Neural progenitor cell (in vitro differentiated cells): ENCODE measurements at regions not wholly inside any gene's neighbourhood (a gene's known extent, or its start where the extent isn't known, plus 50 kb on each side); places are given as distances from the start of the nearest gene placed in this dataset.

Experiments
- DNase-seq: peaks from one replicate; pipeline ENCODE4 v3.0.0-alpha.2; 2016; ENCODE audit warnings: low spot score
- H2AFZ ChIP-seq: fragments of 200-600 bp; sonication (generic); replicated peaks from 2 replicates; pipeline ENCODE4 v1.6.1; 2016; ENCODE audit warnings: antibody characterized with exemption
- H3F3A ChIP-seq: fragments of 200-600 bp; sonication (generic); 2 replicates; pipeline ENCODE4 v1.6.1; 2016; ENCODE audit warnings: antibody characterized with exemption, low read depth
- H3K27ac ChIP-seq: fragments of 200-600 bp; sonication (generic); 2 replicates; pipeline ENCODE4 v1.5.1; 2016; ENCODE audit warnings: mild to moderate bottlenecking
- H3K27me3 ChIP-seq: fragments of 200-600 bp; sonication (generic); 2 replicates; pipeline ENCODE4 v1.6.1; 2016; ENCODE audit warnings: mild to moderate bottlenecking, moderate library complexity
- H3K36me3 ChIP-seq: fragments of 200-600 bp; sonication (generic); 2 replicates; pipeline ENCODE4 v1.5.1; 2016
- H3K4me1 ChIP-seq: fragments of 200-600 bp; sonication (generic); 2 replicates; pipeline ENCODE4 v1.6.1; 2016; ENCODE audit warnings: mixed run types
- H3K4me2 ChIP-seq: fragments of 200-600 bp; sonication (generic); 2 replicates; pipeline ENCODE4 v1.6.1; 2016
- H3K4me3 ChIP-seq: fragments of 200-600 bp; sonication (generic); 2 replicates; pipeline ENCODE4 v1.5.1; 2016
- H3K79me2 ChIP-seq: fragments of 200-600 bp; sonication (generic); 2 replicates; pipeline ENCODE4 v1.6.1; 2016; ENCODE audit warnings: low read depth
- H3K9ac ChIP-seq: fragments of 200-600 bp; sonication (generic); 2 replicates; pipeline ENCODE4 v1.6.1; 2016
- H3K9me3 ChIP-seq: fragments of 200-600 bp; sonication (generic); 2 replicates; pipeline ENCODE4 v1.5.1; 2016; ENCODE audit warnings: low read depth
- H4K20me1 ChIP-seq: fragments of 200-600 bp; sonication (generic); 2 replicates; pipeline ENCODE4 v1.6.1; 2016; ENCODE audit warnings: low read depth
- H3K27ac Mint-ChIP-seq: 3 replicates; pipeline ENCODE4 v1.8.0; 2021; ENCODE audit warnings: mixed read lengths
- H3K27me3 Mint-ChIP-seq: 2 replicates; pipeline ENCODE4 v1.8.0; 2022; ENCODE audit warnings: low read depth, mild to moderate bottlenecking, inconsistent platforms, moderate library complexity, mixed read lengths; ENCODE audit not compliant: insufficient read depth
- H3K36me3 Mint-ChIP-seq: 3 replicates; pipeline ENCODE4 v1.8.0; 2021; ENCODE audit warnings: mixed read lengths
- H3K4me1 Mint-ChIP-seq: 3 replicates; pipeline ENCODE4 v1.8.0; 2021; ENCODE audit warnings: mixed read lengths
- H3K4me3 Mint-ChIP-seq: 3 replicates; pipeline ENCODE4 v1.8.0; 2021; ENCODE audit warnings: mild to moderate bottlenecking, moderate library complexity, mixed read lengths
- H3K9me3 Mint-ChIP-seq: 3 replicates; pipeline ENCODE4 v1.8.0; 2020; ENCODE audit warnings: mixed read lengths
- CTCF ChIP-seq: fragments of 200-600 bp; sonication (generic); IDR thresholded peaks from 2 replicates; pipeline ENCODE4 v1.5.1; 2017; ENCODE audit warnings: antibody characterized with exemption, mild to moderate bottlenecking
- EZH2 ChIP-seq: fragments of 200-600 bp; sonication (generic); IDR thresholded peaks from 2 replicates; pipeline ENCODE4 v1.6.1; 2017; ENCODE audit warnings: antibody characterized with exemption, mild to moderate bottlenecking, moderate library complexity
- EZH2phosphoT487 ChIP-seq: fragments of 200-600 bp; sonication (generic); IDR thresholded peaks from 2 replicates; pipeline ENCODE4 v1.6.1; 2017; ENCODE audit warnings: antibody characterized with exemption

GRCh38 chr11:29256580-29256979 lies 760.2 kb downstream of the KCNA4 start:
- no peak overlapping the region for H3K9ac ChIP-seq
- DNase-seq, result no peak
- no peak overlapping the region for H3K27ac Mint-ChIP-seq
- no peaks in the 10 kb centered on the region for H3K36me3 Mint-ChIP-seq
- no peak overlapping the region for H2AFZ ChIP-seq
- no peaks in the 10 kb centered on the region for H3K4me1 ChIP-seq
- no peak overlapping the region for H3K4me3 ChIP-seq
- H3K4me2 ChIP-seq, result no peak overlapping the region
- no peak overlapping the region for H3K27ac ChIP-seq
- H3K4me3 Mint-ChIP-seq, result no peak overlapping the region
- H3K27me3 ChIP-seq, result no peaks in the 10 kb centered on the region
- peaks cover 2% of the 10 kb centered on the region for H3K27me3 Mint-ChIP-seq
- H3K79me2 ChIP-seq, result no peaks in the 10 kb centered on the region
- H3F3A ChIP-seq, result no peaks in the 10 kb centered on the region
- H3K36me3 ChIP-seq, result no peaks in the 10 kb centered on the region
- H3K9me3 ChIP-seq, result no peaks in the 10 kb centered on the region
- TF ChIP-seq EZH2phosphoT487, result no peak
- no peak for TF ChIP-seq CTCF
- no peak for TF ChIP-seq EZH2
- H3K4me1 Mint-ChIP-seq, result no peaks in the 10 kb centered on the region
- H4K20me1 ChIP-seq, result no peaks in the 10 kb centered on the region
- H3K9me3 Mint-ChIP-seq, result no peaks in the 10 kb centered on the region

- H3K9ac ChIP-seq, result no peak overlapping the region
- H3K79me2 ChIP-seq, result no peaks in the 10 kb centered on the region
- H4K20me1 ChIP-seq, result no peaks in the 10 kb centered on the region
- H3F3A ChIP-seq, result no peaks in the 10 kb centered on the region
- H3K9me3 ChIP-seq, result no peaks in the 10 kb centered on the region
- H3K4me1 ChIP-seq, result no peaks in the 10 kb centered on the region
- H3K27ac ChIP-seq, result no peak overlapping the region
- no peaks in the 10 kb centered on the region for H3K36me3 Mint-ChIP-seq
- no peaks in the 10 kb centered on the region for H3K27me3 ChIP-seq
- no peak overlapping the region for H3K27ac Mint-ChIP-seq
- H3K4me3 ChIP-seq, result no peak overlapping the region
- H3K36me3 ChIP-seq, result no peaks in the 10 kb centered on the region
- no peaks in the 10 kb centered on the region for H3K9me3 Mint-ChIP-seq
- no peak overlapping the region for H3K4me2 ChIP-seq
- H3K4me1 Mint-ChIP-seq, result no peaks in the 10 kb centered on the region
- no peak overlapping the region for H2AFZ ChIP-seq
- no peak for DNase-seq
- H3K4me3 Mint-ChIP-seq, result no peak overlapping the region
- H3K27me3 Mint-ChIP-seq, result peaks cover 2% of the 10 kb centered on the region
- TF ChIP-seq EZH2, result no peak
- TF ChIP-seq CTCF, result no peak
- TF ChIP-seq EZH2phosphoT487, result no peak
These were observed 761.4 kb downstream of the KCNA4 start for GRCh38 chr11:29255401-29255800.

DNA sequence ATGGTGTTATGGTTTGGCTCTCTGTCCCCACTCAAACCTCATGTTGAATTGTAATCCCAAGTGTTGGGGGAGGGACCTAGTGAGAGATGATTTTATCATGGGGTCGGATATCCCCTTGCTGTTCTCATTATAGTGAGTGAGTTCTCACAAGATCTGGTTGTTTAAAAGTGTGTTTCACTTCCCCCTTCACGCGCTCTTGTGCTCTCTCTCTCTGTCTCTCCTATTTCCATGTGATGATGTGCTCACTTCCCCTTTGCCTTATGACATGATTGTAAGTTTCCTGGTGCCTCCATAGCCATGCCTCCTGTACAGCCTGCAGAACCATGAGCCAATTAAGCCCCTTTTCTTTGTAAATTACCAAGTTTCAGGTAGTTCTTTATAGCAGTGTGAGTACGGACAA lies 765.1 kb downstream of the KCNA4 start:
- Histone ChIP-seq H3K27ac (no peak overlapping the region), H3K4me3 (no peak overlapping the region), H3K27me3 (no peaks in the 10 kb centered on the region), H3K9me3 (no peaks in the 10 kb centered on the region), H3K36me3 (no peaks in the 10 kb centered on the region), H3K4me1 (no peaks in the 10 kb centered on the region), H3K79me2 (no peaks in the 10 kb centered on the region), H2AFZ (no peak overlapping the region), H3F3A (no peaks in the 10 kb centered on the region), H3K4me2 (no peak overlapping the region), H3K9ac (no peak overlapping the region), H4K20me1 (no peaks in the 10 kb centered on the region)
- DNase-seq, result no peak
- Mint-ChIP-seq H3K36me3 (no peaks in the 10 kb centered on the region), H3K27me3 (no peaks in the 10 kb centered on the region), H3K9me3 (no peaks in the 10 kb centered on the region), H3K4me3 (no peak overlapping the region), H3K4me1 (no peaks in the 10 kb centered on the region), H3K27ac (no peak overlapping the region)
- TF ChIP-seq CTCF, result no peak
- TF ChIP-seq EZH2, result no peak
- no peak for TF ChIP-seq EZH2phosphoT487

- Mint-ChIP-seq H3K4me1 (no peaks in the 10 kb centered on the region), H3K36me3 (no peaks in the 10 kb centered on the region), H3K27me3 (no peaks in the 10 kb centered on the region)
These were observed 767.1 kb downstream of the KCNA4 start for GRCh38 chr11:29249713-29250112.

More at GRCh38 chr11:29249713-29250112, 767.1 kb downstream of the KCNA4 start:
- Histone ChIP-seq H3K9ac (no peak overlapping the region), H3K79me2 (no peaks in the 10 kb centered on the region), H3K4me3 (no peak overlapping the region), H3K27me3 (no peaks in the 10 kb centered on the region), H3K27ac (no peak overlapping the region), H3K36me3 (no peaks in the 10 kb centered on the region), H2AFZ (no peak overlapping the region), H3K4me2 (no peak overlapping the region), H4K20me1 (no peaks in the 10 kb centered on the region), H3K4me1 (no peaks in the 10 kb centered on the region), H3K9me3 (no peaks in the 10 kb centered on the region), H3F3A (no peaks in the 10 kb centered on the region)
- no peaks in the 10 kb centered on the region for H3K9me3 Mint-ChIP-seq
- DNase-seq, result no peak
- TF ChIP-seq CTCF (no peak), EZH2 (no peak), EZH2phosphoT487 (no peak)
- H3K4me3 Mint-ChIP-seq, result no peak overlapping the region
- no peak overlapping the region for H3K27ac Mint-ChIP-seq
